ENCODE measurements at regions not wholly inside any gene's neighbourhood (a gene's known extent, or its start where the extent isn't known, plus 50 kb on each side); places are given as distances from the start of the nearest gene placed in this dataset.

DNA sequence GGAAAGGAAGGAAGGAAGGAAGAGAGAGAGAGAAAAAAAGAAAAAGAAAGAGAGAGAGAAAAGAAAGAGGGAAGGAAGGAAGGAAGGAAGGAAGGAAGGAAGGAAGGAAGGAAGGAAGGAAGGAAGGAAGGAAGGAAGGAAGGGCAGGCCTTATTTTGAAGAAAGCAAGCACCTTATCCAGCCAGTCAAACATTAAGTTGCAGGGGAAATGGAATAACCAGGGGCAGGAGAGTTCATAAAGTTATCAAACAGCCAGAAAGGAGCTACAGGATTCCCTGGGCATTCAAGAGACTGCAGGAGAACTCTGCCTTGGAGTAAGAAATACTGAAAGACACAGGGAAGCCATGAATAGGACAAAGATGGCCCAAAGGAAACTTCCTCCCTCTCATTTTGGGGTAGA lies 672.0 kb upstream of the INTU start:
- H3K27ac ChIP-seq (ENCODE audit: low read length), result no peak overlapping the region
- no peak overlapping the region for H3K9ac ChIP-seq (ENCODE audit: low read depth, low read length)
- H3K9me3 ChIP-seq (ENCODE audit: insufficient read depth, low read depth, low read length), result no peaks in the 10 kb centered on the region
- H3K36me3 ChIP-seq (ENCODE audit: insufficient read depth, low read depth, low read length), result no peaks in the 10 kb centered on the region
- no peaks in the 10 kb centered on the region for H3K27me3 ChIP-seq (ENCODE audit: insufficient read depth, low read length)
- H3K4me3 ChIP-seq (ENCODE audit: low read length), result no peak overlapping the region
- peaks cover 6% of the 10 kb centered on the region; the same call in 1 of the 2 replicates for H3K4me1 ChIP-seq (ENCODE audit: insufficient read depth, low read length)

DNA sequence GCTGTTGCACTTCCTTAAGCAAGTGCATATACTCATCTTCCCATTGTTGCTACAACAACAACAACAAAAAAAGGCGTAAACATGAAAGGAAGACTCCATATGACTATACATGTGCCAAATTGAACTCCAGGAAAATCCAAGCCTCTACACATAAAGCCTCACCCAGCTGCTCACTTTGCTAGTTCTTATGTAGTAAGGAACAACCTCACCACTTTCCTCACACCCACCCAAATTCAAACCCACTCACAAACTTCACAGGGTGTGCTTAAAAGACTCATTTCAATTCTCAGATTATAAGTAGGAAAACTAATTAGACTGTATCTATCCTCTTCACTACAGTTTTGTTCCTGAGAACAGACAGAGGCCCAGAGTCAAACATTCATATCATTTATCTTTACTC lies 671.1 kb upstream of the INTU start:
- Histone ChIP-seq H3K36me3 (ENCODE audit: insufficient read depth, low read depth, low read length) (no peaks in the 10 kb centered on the region), H3K27ac (ENCODE audit: low read length) (no peak overlapping the region), H3K4me1 (ENCODE audit: insufficient read depth, low read length) (peaks cover 6% of the 10 kb centered on the region; the same call in 1 of the 2 replicates)

DNA sequence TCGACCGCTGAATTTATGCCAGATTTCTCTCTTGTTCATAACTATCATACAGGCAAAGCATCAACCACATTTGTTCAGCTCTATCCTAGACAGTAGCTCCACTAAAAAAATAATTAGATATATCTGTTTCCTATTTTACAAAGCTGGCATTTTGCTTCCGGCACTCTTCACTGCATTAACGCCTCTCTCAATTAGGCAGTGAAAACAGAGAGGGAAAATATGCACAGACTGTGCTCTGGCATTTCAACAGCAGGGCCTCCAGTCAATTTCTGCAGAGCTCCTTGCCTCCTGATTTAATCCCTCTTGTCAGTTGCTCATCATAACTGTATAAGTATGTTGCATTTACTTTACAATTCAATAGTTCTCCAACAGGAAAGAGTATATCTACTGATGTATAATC lies 666.9 kb upstream of the INTU start:
- no peaks in the 10 kb centered on the region for H3K9me3 ChIP-seq (ENCODE audit: insufficient read depth, low read depth, low read length)
- no peaks in the 10 kb centered on the region for H3K36me3 ChIP-seq (ENCODE audit: insufficient read depth, low read depth, low read length)
- no peak overlapping the region for H3K9ac ChIP-seq (ENCODE audit: low read depth, low read length)
- no peak overlapping the region for H3K4me3 ChIP-seq (ENCODE audit: low read length)
- H3K27ac ChIP-seq (ENCODE audit: low read length), result no peak overlapping the region
- no peaks in the 10 kb centered on the region for H3K4me1 ChIP-seq (ENCODE audit: insufficient read depth, low read length)
- no peaks in the 10 kb centered on the region for H3K27me3 ChIP-seq (ENCODE audit: insufficient read depth, low read length)

More for the DNA sequence above, 671.1 kb upstream of the INTU start:
- Histone ChIP-seq H3K4me3 (ENCODE audit: low read length) (no peak overlapping the region), H3K9me3 (ENCODE audit: insufficient read depth, low read depth, low read length) (no peaks in the 10 kb centered on the region), H3K27me3 (ENCODE audit: insufficient read depth, low read length) (no peaks in the 10 kb centered on the region), H3K9ac (ENCODE audit: low read depth, low read length) (no peak overlapping the region)

DNA sequence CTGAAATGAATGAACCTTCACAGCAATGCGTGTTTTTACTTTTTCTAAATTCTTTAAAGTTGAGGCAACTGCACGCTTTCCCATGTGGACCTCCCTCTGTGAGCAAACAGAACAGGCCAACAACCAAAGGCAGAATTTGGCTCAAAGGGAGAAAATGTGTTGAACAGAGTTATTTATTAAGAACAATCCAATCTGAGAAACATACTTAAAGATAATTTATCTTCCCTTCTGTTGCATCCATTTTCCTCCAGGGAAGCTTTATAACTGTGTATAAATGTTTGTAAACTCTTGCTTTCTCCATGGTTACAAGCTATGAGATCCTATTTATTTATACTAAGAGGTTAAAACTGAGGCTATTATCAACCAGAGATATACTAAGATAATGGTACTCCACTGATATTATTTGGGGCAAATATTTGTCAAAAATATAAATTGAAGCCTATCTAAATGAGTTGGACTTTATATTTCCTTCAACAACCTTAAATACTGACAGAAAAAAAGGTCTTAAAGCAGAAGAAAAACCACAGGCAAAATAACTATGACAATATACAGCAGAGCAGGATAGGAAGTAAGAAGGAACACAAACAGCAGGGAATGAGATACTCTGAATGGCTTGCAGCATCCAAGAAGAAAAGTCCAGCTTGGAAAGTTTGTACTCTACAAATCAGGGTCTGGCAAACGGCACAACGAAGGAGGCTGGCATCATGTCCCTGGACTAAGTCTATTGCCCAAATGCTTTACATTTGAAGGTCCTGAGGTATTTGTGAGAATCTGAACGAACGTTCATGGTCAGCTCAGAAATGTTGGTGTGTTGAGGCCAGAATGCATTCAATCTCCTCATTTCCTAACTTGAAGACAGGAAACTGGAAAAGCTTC lies 663.2 kb upstream of the INTU start:
- Histone ChIP-seq H3K4me3 (ENCODE audit: low read length) (no peak overlapping the region), H3K4me1 (ENCODE audit: insufficient read depth, low read length) (no peaks in the 10 kb centered on the region), H3K36me3 (ENCODE audit: insufficient read depth, low read depth, low read length) (no peaks in the 10 kb centered on the region), H3K27ac (ENCODE audit: low read length) (no peak overlapping the region), H3K27me3 (ENCODE audit: insufficient read depth, low read length) (no peaks in the 10 kb centered on the region), H3K9me3 (ENCODE audit: insufficient read depth, low read depth, low read length) (no peaks in the 10 kb centered on the region), H3K9ac (ENCODE audit: low read depth, low read length) (no peak overlapping the region)

DNA sequence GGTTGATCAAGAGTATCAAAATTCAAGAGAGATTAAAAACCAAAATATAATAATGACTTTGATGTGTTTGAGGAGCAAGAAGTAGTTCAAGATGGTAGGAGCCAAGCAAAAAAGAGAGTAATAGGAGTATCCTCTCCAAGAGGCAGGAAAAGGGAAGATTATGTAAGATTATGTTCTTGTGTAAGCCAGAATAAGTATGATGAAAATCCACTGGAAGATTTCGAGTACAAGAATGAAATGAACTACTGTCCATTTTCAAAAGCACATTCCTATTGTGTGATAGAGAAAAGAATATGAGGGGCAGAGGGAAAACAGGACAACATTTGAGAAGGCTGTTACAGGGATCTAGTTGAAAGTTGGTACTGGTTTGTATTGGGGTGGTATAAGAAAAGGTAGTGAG lies 659.6 kb upstream of the INTU start:
- H3K36me3 ChIP-seq (ENCODE audit: insufficient read depth, low read depth, low read length), result no peaks in the 10 kb centered on the region

DNA sequence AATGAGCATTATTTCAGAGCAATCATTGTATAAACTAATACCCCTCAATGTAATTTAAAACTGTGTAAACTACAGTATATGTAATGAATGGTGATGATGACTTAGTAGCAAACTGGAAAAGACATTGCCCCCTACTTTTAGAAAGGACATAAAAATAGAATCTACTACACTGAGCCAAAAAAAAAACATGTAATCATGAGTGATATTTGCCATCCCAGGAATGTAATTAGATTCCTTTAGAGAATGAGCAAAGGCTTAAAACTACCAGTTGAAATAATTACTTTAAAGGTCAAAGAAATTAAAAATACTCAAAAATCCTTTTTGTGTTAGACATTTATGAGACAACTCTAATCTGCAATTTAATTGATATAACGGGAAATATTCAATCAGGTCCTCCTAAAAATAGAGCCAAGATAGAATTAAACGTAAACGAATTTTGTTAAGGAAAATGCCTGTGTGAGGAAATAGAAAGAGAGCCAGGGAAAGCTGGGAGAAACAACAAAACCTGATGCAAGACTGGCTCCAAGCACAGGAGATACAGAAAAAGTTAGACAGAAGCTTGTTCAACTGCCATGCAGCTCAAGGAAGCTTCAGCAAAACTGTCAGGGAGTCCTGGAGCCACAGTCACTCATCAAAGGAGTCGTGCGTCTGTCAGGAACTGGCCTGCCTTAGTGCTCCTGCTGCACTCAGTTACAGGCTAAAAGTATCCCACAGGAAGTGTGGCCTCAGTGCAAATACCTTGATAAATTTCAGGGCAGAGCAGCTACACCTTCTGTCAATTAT lies 655.7 kb upstream of the INTU start:
- H3K9ac ChIP-seq (ENCODE audit: low read depth, low read length), result no peak overlapping the region

More for the DNA sequence above, 659.6 kb upstream of the INTU start:
- H3K9me3 ChIP-seq (ENCODE audit: insufficient read depth, low read depth, low read length), result no peaks in the 10 kb centered on the region
- no peak overlapping the region for H3K9ac ChIP-seq (ENCODE audit: low read depth, low read length)
- H3K27ac ChIP-seq (ENCODE audit: low read length), result no peak overlapping the region
- no peaks in the 10 kb centered on the region for H3K27me3 ChIP-seq (ENCODE audit: insufficient read depth, low read length)
- no peak overlapping the region for H3K4me3 ChIP-seq (ENCODE audit: low read length)
- H3K4me1 ChIP-seq (ENCODE audit: insufficient read depth, low read length), result no peaks in the 10 kb centered on the region

DNA sequence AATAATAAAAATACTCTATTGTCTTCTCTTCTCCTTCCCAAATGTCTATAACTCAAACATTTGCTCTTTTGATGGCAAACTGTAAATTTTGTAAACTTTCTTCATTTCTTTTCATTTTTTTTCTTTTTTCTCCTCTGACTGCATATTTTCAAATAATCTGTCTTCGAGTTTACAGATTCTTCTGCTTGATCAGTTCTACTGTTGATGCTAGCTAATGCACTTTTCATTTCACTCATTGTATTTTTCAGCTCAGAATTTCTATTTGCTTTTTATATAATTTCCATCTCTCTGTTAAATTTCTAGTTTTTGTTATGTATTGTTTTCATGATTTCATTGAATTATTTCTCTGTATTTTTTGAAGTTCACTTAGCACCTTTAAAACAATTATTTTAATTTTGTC lies 646.8 kb upstream of the INTU start:
- no peak overlapping the region for H3K4me3 ChIP-seq (ENCODE audit: low read length)
- H3K27ac ChIP-seq (ENCODE audit: low read length), result no peak overlapping the region
- H3K9me3 ChIP-seq (ENCODE audit: insufficient read depth, low read depth, low read length), result no peaks in the 10 kb centered on the region
- no peaks in the 10 kb centered on the region for H3K27me3 ChIP-seq (ENCODE audit: insufficient read depth, low read length)
- no peak overlapping the region for H3K9ac ChIP-seq (ENCODE audit: low read depth, low read length)
- H3K4me1 ChIP-seq (ENCODE audit: insufficient read depth, low read length), result no peaks in the 10 kb centered on the region
- no peaks in the 10 kb centered on the region for H3K36me3 ChIP-seq (ENCODE audit: insufficient read depth, low read depth, low read length)

More for the DNA sequence above, 655.7 kb upstream of the INTU start:
- no peaks in the 10 kb centered on the region for H3K36me3 ChIP-seq (ENCODE audit: insufficient read depth, low read depth, low read length)
- H3K27ac ChIP-seq (ENCODE audit: low read length), result no peak overlapping the region
- no peaks in the 10 kb centered on the region for H3K9me3 ChIP-seq (ENCODE audit: insufficient read depth, low read depth, low read length)
- H3K27me3 ChIP-seq (ENCODE audit: insufficient read depth, low read length), result no peaks in the 10 kb centered on the region
- no peaks in the 10 kb centered on the region for H3K4me1 ChIP-seq (ENCODE audit: insufficient read depth, low read length)
- no peak overlapping the region for H3K4me3 ChIP-seq (ENCODE audit: low read length)

DNA sequence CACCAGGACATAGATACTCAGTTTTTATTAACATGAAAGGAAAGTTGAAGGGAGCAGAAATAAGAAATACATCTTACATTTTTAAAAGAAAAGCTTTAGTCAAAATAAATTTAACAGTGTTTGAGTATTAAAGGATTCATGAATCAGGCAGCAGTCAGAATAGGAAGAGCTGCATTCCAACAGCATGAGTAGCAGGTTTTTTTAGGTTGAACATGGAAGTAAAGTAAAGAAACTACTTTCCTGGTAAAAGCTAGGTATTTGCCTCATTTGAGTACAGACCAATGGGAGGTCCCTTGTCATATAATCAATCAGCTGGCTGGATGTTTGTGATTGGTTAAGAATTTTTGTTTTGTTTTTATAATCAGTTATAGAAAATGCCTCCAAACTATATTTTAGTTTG lies 645.9 kb upstream of the INTU start:
- Histone ChIP-seq H3K9ac (ENCODE audit: low read depth, low read length) (no peak overlapping the region), H3K4me1 (ENCODE audit: insufficient read depth, low read length) (no peaks in the 10 kb centered on the region)

DNA sequence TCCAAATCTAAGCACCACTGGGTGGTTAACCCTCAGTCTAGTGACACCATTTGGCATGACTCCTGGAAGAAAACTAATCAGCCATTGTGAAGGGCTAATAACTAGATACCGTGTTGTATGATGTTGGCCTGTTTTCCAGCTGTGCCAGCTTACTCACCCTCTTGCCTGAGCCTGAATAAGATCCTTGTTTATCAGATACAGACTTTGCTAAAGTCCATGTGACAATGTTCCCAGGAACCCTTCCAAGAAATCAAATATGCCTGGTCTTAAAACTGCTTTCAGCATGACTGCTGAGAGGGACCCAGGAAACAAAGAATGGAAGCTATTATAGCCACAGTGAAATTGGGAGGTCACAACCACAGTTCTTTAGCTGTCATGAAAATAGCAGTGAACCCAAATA lies 640.8 kb upstream of the INTU start:
- Histone ChIP-seq H3K4me1 (ENCODE audit: insufficient read depth, low read length) (no peaks in the 10 kb centered on the region), H3K9me3 (ENCODE audit: insufficient read depth, low read depth, low read length) (no peaks in the 10 kb centered on the region), H3K36me3 (ENCODE audit: insufficient read depth, low read depth, low read length) (no peaks in the 10 kb centered on the region), H3K9ac (ENCODE audit: low read depth, low read length) (no peak overlapping the region), H3K27ac (ENCODE audit: low read length) (no peak overlapping the region), H3K27me3 (ENCODE audit: insufficient read depth, low read length) (no peaks in the 10 kb centered on the region), H3K4me3 (ENCODE audit: low read length) (no peak overlapping the region)

More for the DNA sequence above, 645.9 kb upstream of the INTU start:
- H3K36me3 ChIP-seq (ENCODE audit: insufficient read depth, low read depth, low read length), result no peaks in the 10 kb centered on the region
- no peaks in the 10 kb centered on the region for H3K9me3 ChIP-seq (ENCODE audit: insufficient read depth, low read depth, low read length)
- H3K27me3 ChIP-seq (ENCODE audit: insufficient read depth, low read length), result no peaks in the 10 kb centered on the region
- no peak overlapping the region for H3K27ac ChIP-seq (ENCODE audit: low read length)
- no peak overlapping the region for H3K4me3 ChIP-seq (ENCODE audit: low read length)

DNA sequence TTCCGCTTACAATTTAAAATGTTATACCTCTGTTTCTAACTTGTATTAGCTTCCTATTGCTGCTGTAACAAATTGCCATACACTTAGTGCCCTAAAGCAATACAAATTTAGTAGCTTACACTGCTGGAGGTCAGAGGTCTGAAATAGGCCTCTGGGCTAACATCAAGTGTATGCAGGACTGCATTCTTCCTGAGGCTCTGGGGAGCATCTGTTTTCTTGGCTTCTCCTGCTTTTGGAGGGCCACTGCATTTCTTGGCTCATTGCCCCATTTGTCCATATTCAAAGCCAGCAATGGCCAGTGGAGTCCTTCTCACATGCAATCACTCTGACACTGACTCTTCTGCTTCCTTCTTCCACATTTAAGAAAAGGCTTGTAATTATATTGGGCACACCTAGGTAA lies 639.8 kb upstream of the INTU start:
- no peaks in the 10 kb centered on the region for H3K4me1 ChIP-seq (ENCODE audit: insufficient read depth, low read length)
- no peaks in the 10 kb centered on the region for H3K36me3 ChIP-seq (ENCODE audit: insufficient read depth, low read depth, low read length)
- no peaks in the 10 kb centered on the region for H3K9me3 ChIP-seq (ENCODE audit: insufficient read depth, low read depth, low read length)
- no peak overlapping the region for H3K4me3 ChIP-seq (ENCODE audit: low read length)
- no peaks in the 10 kb centered on the region for H3K27me3 ChIP-seq (ENCODE audit: insufficient read depth, low read length)
- no peak overlapping the region for H3K9ac ChIP-seq (ENCODE audit: low read depth, low read length)
- no peak overlapping the region for H3K27ac ChIP-seq (ENCODE audit: low read length)

DNA sequence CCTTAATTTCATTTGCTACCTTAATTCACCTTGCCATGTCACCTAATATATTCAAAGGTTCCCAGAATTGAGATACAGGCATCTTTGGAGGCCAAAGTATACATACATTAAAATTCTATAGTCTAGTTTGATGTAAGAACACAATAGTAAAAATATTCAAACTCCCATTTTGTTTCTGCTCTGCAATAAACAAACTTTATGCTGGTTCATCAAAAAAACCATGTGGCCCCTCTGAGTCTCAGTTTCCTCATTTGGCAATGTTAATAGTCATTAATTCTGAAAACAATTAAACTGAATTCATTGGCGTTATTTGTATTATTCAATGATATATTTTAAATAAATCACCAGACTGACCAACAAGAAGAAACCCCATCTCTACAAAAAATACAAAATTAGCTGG lies 639.4 kb upstream of the INTU start:
- Histone ChIP-seq H3K36me3 (ENCODE audit: insufficient read depth, low read depth, low read length) (no peaks in the 10 kb centered on the region), H3K9me3 (ENCODE audit: insufficient read depth, low read depth, low read length) (no peaks in the 10 kb centered on the region), H3K9ac (ENCODE audit: low read depth, low read length) (no peak overlapping the region), H3K27ac (ENCODE audit: low read length) (no peak overlapping the region), H3K4me3 (ENCODE audit: low read length) (no peak overlapping the region), H3K4me1 (ENCODE audit: insufficient read depth, low read length) (no peaks in the 10 kb centered on the region), H3K27me3 (ENCODE audit: insufficient read depth, low read length) (no peaks in the 10 kb centered on the region)

DNA sequence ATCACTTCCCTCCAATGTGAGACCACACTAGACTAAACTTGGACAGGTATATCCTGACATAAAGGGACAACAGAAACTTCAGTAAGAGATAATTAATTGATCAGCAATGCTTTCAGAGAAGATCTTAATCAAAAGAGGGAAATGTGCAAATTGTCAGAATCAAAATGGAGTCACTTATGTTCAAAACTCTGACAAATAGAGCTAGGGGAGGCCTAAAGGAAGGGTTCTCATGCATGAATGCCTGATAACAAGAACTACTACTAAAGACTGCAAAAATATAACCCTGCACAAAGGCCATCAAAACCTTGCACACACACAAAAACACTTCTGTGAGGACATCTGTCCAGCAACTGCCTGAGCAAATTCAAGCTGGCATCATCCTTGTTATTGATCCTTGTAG lies 637.5 kb upstream of the INTU start:
- H3K9me3 ChIP-seq (ENCODE audit: insufficient read depth, low read depth, low read length), result no peaks in the 10 kb centered on the region
- H3K4me3 ChIP-seq (ENCODE audit: low read length), result no peak overlapping the region
- no peak overlapping the region for H3K9ac ChIP-seq (ENCODE audit: low read depth, low read length)
- no peaks in the 10 kb centered on the region for H3K36me3 ChIP-seq (ENCODE audit: insufficient read depth, low read depth, low read length)
- H3K4me1 ChIP-seq (ENCODE audit: insufficient read depth, low read length), result no peaks in the 10 kb centered on the region
- no peaks in the 10 kb centered on the region for H3K27me3 ChIP-seq (ENCODE audit: insufficient read depth, low read length)
- H3K27ac ChIP-seq (ENCODE audit: low read length), result no peak overlapping the region

All from iPS-20b (cell line).